ENCODE measurements at regions not wholly inside any gene's neighbourhood (a gene's known extent, or its start where the extent isn't known, plus 50 kb on each side); places are given as distances from the start of the nearest gene placed in this dataset.

- no peak for TF ChIP-seq CTCF (IDR thresholded peaks at IDR 0.05; ENCODE audit: low read depth, low read length)
- H3K27me3 ChIP-seq (ENCODE audit: insufficient read depth, low read depth, severe bottlenecking): peaks cover 71% of the 10 kb centered on the region
- DNase-seq: no peak
- no peaks in the 10 kb centered on the region for H3K36me3 ChIP-seq
- H3K9me3 ChIP-seq (ENCODE audit: severe bottlenecking): no peaks in the 10 kb centered on the region
- H3K4me3 ChIP-seq (ENCODE audit: low read depth, low read length): no peak overlapping the region
- H3K27ac ChIP-seq: no peak overlapping the region
Measured at GRCh38 chr16:35142147-35142808, 1682.9 kb downstream of the TP53TG3F start.

GRCh38 chr16:35142809-35143192 is 1683.4 kb downstream of the TP53TG3F start:
- Histone ChIP-seq H3K9me3 (ENCODE audit: severe bottlenecking) (no peaks in the 10 kb centered on the region), H3K27me3 (ENCODE audit: insufficient read depth, low read depth, severe bottlenecking) (peaks cover 67% of the 10 kb centered on the region), H3K27ac (no peak overlapping the region), H3K36me3 (no peaks in the 10 kb centered on the region), H3K4me3 (ENCODE audit: low read depth, low read length) (no peak overlapping the region)
- no peak for TF ChIP-seq CTCF (IDR thresholded peaks at IDR 0.05; ENCODE audit: low read depth, low read length)
- DNase-seq: no peak

- no peak overlapping the region for H3K4me3 ChIP-seq (ENCODE audit: low read depth, low read length)
- no peak for TF ChIP-seq CTCF (IDR thresholded peaks at IDR 0.05; ENCODE audit: low read depth, low read length)
- no peaks in the 10 kb centered on the region for H3K36me3 ChIP-seq
- H3K9me3 ChIP-seq (ENCODE audit: severe bottlenecking): no peaks in the 10 kb centered on the region
- H3K27ac ChIP-seq: no peak overlapping the region
- H3K27me3 ChIP-seq (ENCODE audit: insufficient read depth, low read depth, severe bottlenecking): peaks cover 57% of the 10 kb centered on the region
- DNase-seq: no peak
Measured at GRCh38 chr16:35144212-35144932, 1685.0 kb downstream of the TP53TG3F start.

- Histone ChIP-seq H3K27me3 (ENCODE audit: insufficient read depth, low read depth, severe bottlenecking) (peaks cover 41% of the 10 kb centered on the region), H3K4me3 (ENCODE audit: low read depth, low read length) (no peak overlapping the region), H3K36me3 (no peaks in the 10 kb centered on the region), H3K9me3 (ENCODE audit: severe bottlenecking) (no peaks in the 10 kb centered on the region), H3K27ac (no peak overlapping the region)
- no peak for TF ChIP-seq CTCF (IDR thresholded peaks at IDR 0.05; ENCODE audit: low read depth, low read length)
- no peak for DNase-seq
Measured at GRCh38 chr16:35146031-35146710, 1686.8 kb downstream of the TP53TG3F start.

- no peaks in the 10 kb centered on the region for H3K9me3 ChIP-seq (ENCODE audit: severe bottlenecking)
- peaks cover 34% of the 10 kb centered on the region for H3K27me3 ChIP-seq (ENCODE audit: insufficient read depth, low read depth, severe bottlenecking)
- no peak overlapping the region for H3K27ac ChIP-seq
- DNase-seq: no peak
- no peaks in the 10 kb centered on the region for H3K36me3 ChIP-seq
- no peak for TF ChIP-seq CTCF (IDR thresholded peaks at IDR 0.05; ENCODE audit: low read depth, low read length)
- no peak overlapping the region for H3K4me3 ChIP-seq (ENCODE audit: low read depth, low read length)
Measured at GRCh38 chr16:35146723-35147458, 1687.5 kb downstream of the TP53TG3F start.

Measured in WERI-Rb-1 (cell line).